Caco-2 (cell line): ENCODE measurements at regions not wholly inside any gene's neighbourhood (a gene's known extent, or its start where the extent isn't known, plus 50 kb on each side); places are given as distances from the start of the nearest gene placed in this dataset.
"Not testable (repeated sequence)": the region's sequence is repeated elsewhere in the genome, so short reads cannot be mapped to it uniquely, and the experiment has no call there.

ENCODE experiments used
- BruUV-seq: library from RNA; stranded (reverse); fragments of 400-500 nt; replicated peaks from 2 replicates; lab custom pipeline; 2021; lab: Mats Ljungman, UMichigan
- CTCF ChIA-PET: fragments of 300-600 bp; sonication (Branson Sonifier 250); formaldehyde crosslinking; loops from one replicate; lab custom pipeline; 2022; ENCODE audit warnings: antibody characterized with exemption; lab: Charles Lee
- POLR2A ChIA-PET: fragments of 300-600 bp; sonication (Branson Sonifier 250); formaldehyde crosslinking; loops from one replicate; lab custom pipeline; 2022; ENCODE audit warnings: antibody characterized with exemption; lab: Charles Lee
- DNase-seq, 2 experiments: peaks; one replicate each; pipeline versions ENCODE4 v3.0.0 to v3.0.0-alpha.2; 2020 to 2022
- H3K27me3 ChIP-seq: replicated peaks from 2 replicates; pipeline ENCODE4 v1.6.0; 2011; ENCODE audit warnings: low read length; ENCODE audit not compliant: control insufficient read depth, insufficient read depth
- H3K36me3 ChIP-seq: 2 replicates; pipeline ENCODE4 v1.5.1; 2011; ENCODE audit warnings: low read length; ENCODE audit not compliant: control insufficient read depth, insufficient read depth
- H3K4me1 ChIP-seq: fragments of 250-450 bp; sonication (Bioruptor Pico); 2 replicates; pipeline ENCODE4 v1.5.1; 2020; ENCODE audit warnings: mild to moderate bottlenecking
- H3K4me3 ChIP-seq: 2 replicates; pipeline ENCODE4 v1.5.1; 2011; ENCODE audit warnings: low read depth, mild to moderate bottlenecking, control low read depth, low read length
- H3K9me3 ChIP-seq: fragments of 250-450 bp; sonication (Bioruptor Pico); 2 replicates; pipeline ENCODE4 v1.5.1; 2020; ENCODE audit warnings: mild to moderate bottlenecking, moderate library complexity
- H3K27ac Mint-ChIP-seq: one replicate; pipeline ENCODE4 v1.8.0; 2022; ENCODE audit warnings: mixed read lengths; ENCODE audit not compliant: unreplicated experiment
- H3K27me3 Mint-ChIP-seq: one replicate; pipeline ENCODE4 v1.8.0; 2022; ENCODE audit warnings: mixed read lengths; ENCODE audit not compliant: insufficient read depth, unreplicated experiment
- H3K36me3 Mint-ChIP-seq: one replicate; pipeline ENCODE4 v1.8.0; 2022; ENCODE audit warnings: mild to moderate bottlenecking, mixed read lengths; ENCODE audit not compliant: insufficient read depth, unreplicated experiment
- H3K4me1 Mint-ChIP-seq: one replicate; pipeline ENCODE4 v1.8.0; 2022; ENCODE audit warnings: low read depth, mixed read lengths; ENCODE audit not compliant: unreplicated experiment
- H3K4me3 Mint-ChIP-seq: one replicate; pipeline ENCODE4 v1.8.0; 2022; ENCODE audit warnings: mild to moderate bottlenecking, moderate library complexity, mixed read lengths; ENCODE audit not compliant: unreplicated experiment
- H3K9me3 Mint-ChIP-seq: one replicate; pipeline ENCODE4 v1.8.0; 2022; ENCODE audit warnings: mixed read lengths; ENCODE audit not compliant: unreplicated experiment
- CTCF ChIP-seq, 2 experiments: fragments of 200-600 bp in 1 of 2; IDR thresholded peaks; 1 replicate in 1 of 2; 2 replicates in 1 of 2; pipeline versions ENCODE4 v1.5.1 to v1.8.0; 2011 to 2022; ENCODE audit warnings: antibody characterized with exemption in 1 of 2, control low read depth in 1 of 2, inconsistent platforms in 1 of 2, low read depth in 1 of 2, low read length in 1 of 2, mild to moderate bottlenecking in 1 of 2, moderate library complexity in 1 of 2; ENCODE audit not compliant: insufficient read depth in 1 of 2, severe bottlenecking in 1 of 2, unreplicated experiment in 1 of 2
- intact Hi-C: fragments of 100-400 bp; cut with micrococcal nuclease; formaldehyde crosslinking; loops from one replicate; pipeline ENCODE4 v1.10.0; 2022; ENCODE audit not compliant: unreplicated experiment

GRCh38 chr1:184878602-184879001 lies 95.7 kb downstream of the NIBAN1 start:
- TF ChIP-seq CTCF (IDR thresholded peaks at IDR 0.05; ENCODE audit: insufficient read depth in 1 of 2, low read depth in 1 of 2, low read length in 1 of 2, severe bottlenecking in 1 of 2, unreplicated experiment in 1 of 2): no peak
- H3K4me3 ChIP-seq: no peak overlapping the region
- DNase-seq: no peak
- no peaks in the 10 kb centered on the region for H3K9me3 ChIP-seq
- no TSS peak for BruUV-seq
- H3K27me3 Mint-ChIP-seq: no peaks in the 10 kb centered on the region
- intact Hi-C loops: no loop called here
- CTCF ChIA-PET: no interaction called here
- H3K4me1 ChIP-seq: no peaks in the 10 kb centered on the region
- no peaks in the 10 kb centered on the region for H3K36me3 ChIP-seq
- H3K36me3 Mint-ChIP-seq: no peaks in the 10 kb centered on the region
- H3K27me3 ChIP-seq: no peaks in the 10 kb centered on the region
- no peak overlapping the region for H3K4me3 Mint-ChIP-seq
- POLR2A ChIA-PET: no interaction called here
- no peaks in the 10 kb centered on the region for H3K9me3 Mint-ChIP-seq
- no peak overlapping the region for H3K27ac Mint-ChIP-seq
- H3K4me1 Mint-ChIP-seq: no peaks in the 10 kb centered on the region

- Mint-ChIP-seq H3K27me3 (no peaks in the 10 kb centered on the region), H3K27ac (no peak overlapping the region), H3K9me3 (no peaks in the 10 kb centered on the region), H3K36me3 (no peaks in the 10 kb centered on the region), H3K4me1 (no peaks in the 10 kb centered on the region), H3K4me3 (no peak overlapping the region)
- Histone ChIP-seq H3K36me3 (no peaks in the 10 kb centered on the region), H3K4me1 (no peaks in the 10 kb centered on the region), H3K9me3 (no peaks in the 10 kb centered on the region), H3K4me3 (no peak overlapping the region), H3K27me3 (no peaks in the 10 kb centered on the region)
- ChIA-PET POLR2A (no interaction called here), CTCF (no interaction called here)
- no TSS peak for BruUV-seq
- no peak for DNase-seq
- intact Hi-C loops: no loop called here
- TF ChIP-seq CTCF (IDR thresholded peaks at IDR 0.05; ENCODE audit: insufficient read depth in 1 of 2, low read depth in 1 of 2, low read length in 1 of 2, severe bottlenecking in 1 of 2, unreplicated experiment in 1 of 2): no peak
These were observed 96.3 kb downstream of the NIBAN1 start for GRCh38 chr1:184878002-184878401.

DNA sequence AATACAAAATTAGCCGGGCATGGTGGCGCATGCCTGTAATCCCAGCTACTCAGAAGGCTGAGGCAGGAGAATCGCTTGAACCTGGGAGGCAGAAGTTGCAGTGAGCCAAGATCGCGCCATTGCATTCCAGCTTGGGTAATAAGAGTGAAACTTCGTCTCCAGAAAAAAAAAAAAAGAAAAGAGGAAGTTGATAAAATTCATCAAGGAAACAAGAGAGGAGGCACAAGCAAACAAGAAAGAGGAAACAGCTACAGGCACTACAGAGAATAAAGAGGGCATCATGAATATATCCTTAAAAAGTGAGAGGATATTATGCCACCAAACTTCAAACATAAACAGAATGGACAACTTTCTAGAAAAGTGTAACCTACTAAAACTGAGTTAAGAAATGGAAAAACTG lies 98.3 kb downstream of the NIBAN1 start:
- H3K4me3 ChIP-seq, H3K36me3 ChIP-seq, CTCF ChIA-PET, H3K4me3 Mint-ChIP-seq, H3K9me3 Mint-ChIP-seq, H3K27me3 Mint-ChIP-seq, BruUV-seq, H3K4me1 Mint-ChIP-seq, intact Hi-C loops, H3K9me3 ChIP-seq, DNase-seq, POLR2A ChIA-PET, H3K36me3 Mint-ChIP-seq, H3K27me3 ChIP-seq, H3K4me1 ChIP-seq, H3K27ac Mint-ChIP-seq: not testable (repeated sequence)

- Mint-ChIP-seq H3K4me1 (no peaks in the 10 kb centered on the region), H3K27me3 (no peaks in the 10 kb centered on the region), H3K4me3 (no peak overlapping the region), H3K27ac (no peak overlapping the region), H3K36me3 (no peaks in the 10 kb centered on the region), H3K9me3 (no peaks in the 10 kb centered on the region)
- no peaks in the 10 kb centered on the region for H3K36me3 ChIP-seq
- intact Hi-C loops: no loop called here
- no peaks in the 10 kb centered on the region for H3K9me3 ChIP-seq
- POLR2A ChIA-PET: no interaction called here
- H3K4me3 ChIP-seq: no peak overlapping the region
- BruUV-seq: no TSS peak
- H3K4me1 ChIP-seq: no peaks in the 10 kb centered on the region
- CTCF ChIA-PET: no interaction called here
- DNase-seq: no peak
- no peaks in the 10 kb centered on the region for H3K27me3 ChIP-seq
- TF ChIP-seq CTCF (IDR thresholded peaks at IDR 0.05; ENCODE audit: insufficient read depth in 1 of 2, low read depth in 1 of 2, low read length in 1 of 2, severe bottlenecking in 1 of 2, unreplicated experiment in 1 of 2): no peak
These were observed 99.1 kb downstream of the NIBAN1 start for GRCh38 chr1:184875218-184875617.
